ENCODE measurements at regions not wholly inside any gene's neighbourhood (a gene's known extent, or its start where the extent isn't known, plus 50 kb on each side); places are given as distances from the start of the nearest gene placed in this dataset.

DNA sequence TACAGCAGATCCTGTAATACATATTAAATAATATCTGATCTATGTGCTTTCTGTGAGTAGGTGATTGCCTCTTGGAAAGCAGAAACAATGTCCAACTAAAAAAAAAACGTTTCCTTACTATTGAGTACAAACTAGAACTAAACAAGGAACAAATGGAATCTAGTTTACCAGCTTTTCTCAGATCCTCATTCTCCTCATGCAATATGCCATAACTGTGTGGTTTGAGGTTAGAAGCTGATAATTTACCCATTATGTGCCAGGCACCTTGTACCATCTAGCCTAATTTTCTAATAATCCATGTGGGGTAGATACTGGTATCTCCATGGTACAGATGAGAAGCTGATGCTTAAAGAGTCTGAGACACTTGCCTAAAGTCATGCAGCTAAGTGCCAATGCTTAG lies 154.7 kb downstream of the PTGER3 start:
- Histone ChIP-seq H3K9ac (ENCODE audit: low read length) (no peak overlapping the region), H2AFZ (ENCODE audit: low read depth, low read length, poor library complexity, severe bottlenecking) (no peak overlapping the region), H3K9me3 (ENCODE audit: control insufficient read depth in 1 of 2, insufficient read depth in 1 of 2, low read depth in 1 of 2, low read length in 2 of 2) (no peaks in the 10 kb centered on the region), H3K4me2 (ENCODE audit: low read length) (no peak overlapping the region), H3K36me3 (ENCODE audit: control insufficient read depth in 1 of 2, insufficient read depth in 2 of 2, low read length in 2 of 2) (no peaks in the 10 kb centered on the region), H4K20me1 (ENCODE audit: insufficient read depth) (no peaks in the 10 kb centered on the region), H3K4me1 (ENCODE audit: control insufficient read depth in 1 of 2, insufficient read depth in 2 of 2, low read length in 2 of 2) (no peaks in the 10 kb centered on the region), H3K4me3 (replicated peaks in 1 of 2; ENCODE audit: low read depth in 1 of 2, low read length in 2 of 2) (no peak overlapping the region), H3K9me2 (ENCODE audit: insufficient read depth) (no peaks in the 10 kb centered on the region), H3K79me2 (ENCODE audit: insufficient read depth, low read length) (no peaks in the 10 kb centered on the region), H3K27me3 (ENCODE audit: insufficient read depth, low read length) (peaks cover 14% of the 10 kb centered on the region; the same call in 1 of the 2 replicates), H3K27ac (ENCODE audit: low read depth, low read length) (no peak overlapping the region)
- intact Hi-C loops (cut with micrococcal nuclease): no loop called here
- CTCF ChIA-PET: no interaction called here
- RAD21 ChIA-PET (ENCODE audit: low non-redundant PET in 1 of 2, low total read pairs in 2 of 2, uncharacterized antibody in 2 of 2, unreplicated experiment in 2 of 2): no interaction called here
- ATAC-seq (no peak), DNase-seq (ENCODE audit: low read depth, low spot score) (no peak)
- POLR2A ChIA-PET: no interaction called here
- TF ChIP-seq FOSL1 (IDR thresholded peaks at IDR 0.05; ENCODE audit: low read depth) (no peak), ZFX (IDR thresholded peaks at IDR 0.05) (no peak), CEBPB (IDR thresholded peaks at IDR 0.05; ENCODE audit: low read depth) (no peak), YY1 (IDR thresholded peaks at IDR 0.05; ENCODE audit: extremely low read depth, insufficient replicate concordance, low read depth, low read length) (no peak), CBX3 (IDR thresholded peaks at IDR 0.05; ENCODE audit: low read depth) (no peak), JUND (IDR thresholded peaks at IDR 0.05) (no peak), ELF1 (IDR thresholded peaks at IDR 0.05; ENCODE audit: borderline replicate concordance, low read depth) (no peak), SIN3A (IDR thresholded peaks at IDR 0.05; ENCODE audit: low read depth) (no peak), RAD21 (IDR thresholded peaks at IDR 0.05; ENCODE audit: low read depth) (no peak), POLR2A (IDR thresholded peaks at IDR 0.05; ENCODE audit: borderline replicate concordance, extremely low read depth, insufficient read depth, insufficient read length) (no peak), EZH2phosphoT487 (IDR thresholded peaks at IDR 0.05; ENCODE audit: borderline replicate concordance) (no peak), SP1 (IDR thresholded peaks at IDR 0.05; ENCODE audit: low read depth) (no peak), TCF7L2 (IDR thresholded peaks at IDR 0.05; ENCODE audit: borderline replicate concordance, extremely low read depth, insufficient read depth, insufficient read length) (no peak)
- TF ChIP-seq, protein P1, sequence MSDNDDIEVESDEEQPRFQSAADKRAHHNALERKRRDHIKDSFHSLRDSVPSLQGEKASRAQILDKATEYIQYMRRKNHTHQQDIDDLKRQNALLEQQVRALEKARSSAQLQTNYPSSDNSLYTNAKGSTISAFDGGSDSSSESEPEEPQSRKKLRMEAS (IDR thresholded peaks at IDR 0.05): no peak
- TF ChIP-seq, protein P2, sequence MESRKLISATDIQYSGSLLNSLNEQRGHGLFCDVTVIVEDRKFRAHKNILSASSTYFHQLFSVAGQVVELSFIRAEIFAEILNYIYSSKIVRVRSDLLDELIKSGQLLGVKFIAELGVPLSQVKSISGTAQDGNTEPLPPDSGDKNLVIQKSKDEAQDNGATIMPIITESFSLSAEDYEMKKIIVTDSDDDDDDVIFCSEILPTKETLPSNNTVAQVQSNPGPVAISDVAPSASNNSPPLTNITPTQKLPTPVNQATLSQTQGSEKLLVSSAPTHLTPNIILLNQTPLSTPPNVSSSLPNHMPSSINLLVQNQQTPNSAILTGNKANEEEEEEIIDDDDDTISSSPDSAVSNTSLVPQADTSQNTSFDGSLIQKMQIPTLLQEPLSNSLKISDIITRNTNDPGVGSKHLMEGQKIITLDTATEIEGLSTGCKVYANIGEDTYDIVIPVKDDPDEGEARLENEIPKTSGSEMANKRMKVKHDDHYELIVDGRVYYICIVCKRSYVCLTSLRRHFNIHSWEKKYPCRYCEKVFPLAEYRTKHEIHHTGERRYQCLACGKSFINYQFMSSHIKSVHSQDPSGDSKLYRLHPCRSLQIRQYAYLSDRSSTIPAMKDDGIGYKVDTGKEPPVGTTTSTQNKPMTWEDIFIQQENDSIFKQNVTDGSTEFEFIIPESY (IDR thresholded peaks at IDR 0.05; ENCODE audit: extremely low read depth, insufficient replicate concordance, low read length): no peak
- TF ChIP-seq, protein P3, sequence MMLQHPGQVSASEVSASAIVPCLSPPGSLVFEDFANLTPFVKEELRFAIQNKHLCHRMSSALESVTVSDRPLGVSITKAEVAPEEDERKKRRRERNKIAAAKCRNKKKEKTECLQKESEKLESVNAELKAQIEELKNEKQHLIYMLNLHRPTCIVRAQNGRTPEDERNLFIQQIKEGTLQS (IDR thresholded peaks at IDR 0.05): no peak
- BruUV-seq (replicated peaks): no TSS peak

Measured in HCT116 (cell line).